ENCODE measurements at regions not wholly inside any gene's neighbourhood (a gene's known extent, or its start where the extent isn't known, plus 50 kb on each side); places are given as distances from the start of the nearest gene placed in this dataset.
A peak's percentile ranks its signal among the peaks of the same experiment; 100 is the strongest.

- H3K79me2 ChIP-seq (ENCODE audit: insufficient read depth) = no peaks in the 10 kb centered on the region
- ChIA-PET POLR2A (no interaction called here), CTCF (no interaction called here)
- no peaks in the 10 kb centered on the region for H3F3A ChIP-seq (replicated peaks; ENCODE audit: insufficient read depth)
- DNase-seq = no peak
- no peaks in the 10 kb centered on the region for H3K27me3 ChIP-seq (ENCODE audit: insufficient read depth)
- H3K4me1 ChIP-seq (ENCODE audit: control insufficient read depth in 1 of 2, insufficient read depth in 2 of 2, low read depth in 1 of 2, low read length in 1 of 2) = peaks cover 0 to 24% of the 10 kb centered on the region in 2 experiments; a peak in 1 of 4 replicates
- H3K9ac ChIP-seq = no peak overlapping the region
- H3K36me3 ChIP-seq (replicated peaks in 1 of 2; ENCODE audit: control insufficient read depth in 1 of 2, insufficient read depth in 2 of 2, low read length in 1 of 2) = no peaks in the 10 kb centered on the region
- TF ChIP-seq TCF12 (IDR thresholded peaks at IDR 0.05) = peak; percentile 47
- no peak for TF ChIP-seq RAD21 (IDR thresholded peaks at IDR 0.05; ENCODE audit: low read length)
- H4K20me1 ChIP-seq (ENCODE audit: insufficient read depth) = no peaks in the 10 kb centered on the region
- no peaks in the 10 kb centered on the region for H3K9me3 ChIP-seq
- no peaks in the 10 kb centered on the region for H3K9me2 ChIP-seq
- H3K4me2 ChIP-seq = no peak overlapping the region
- no peak overlapping the region for H3K4me3 ChIP-seq (ENCODE audit: low read depth in 2 of 2, low read length in 1 of 2)
- WGBS (ENCODE audit: low lambda C conversion rate) = 18% methylated on average over 1 of the region's 1 CpG
- H2AFZ ChIP-seq (ENCODE audit: low read depth) = no peak overlapping the region
- H3K27ac ChIP-seq (ENCODE audit: low read depth in 2 of 2, low read length in 1 of 2) = peak overlapping the region in 1 of 2 experiments; percentile 57; a peak in 3 of 4 replicates
Measured at GRCh38 chr10:113473011-113473410, 79.8 kb upstream of the HABP2 start.

GRCh38 chr10:113473851-113474250, 79.0 kb upstream of the HABP2 start:
- TF ChIP-seq RCOR1 (IDR thresholded peaks at IDR 0.05; ENCODE audit: low read length) (no peak), TCF12 (IDR thresholded peaks at IDR 0.05) (peak; percentile 28; the same call in 1 of the 2 replicates), NFIC (IDR thresholded peaks at IDR 0.05; ENCODE audit: borderline replicate concordance) (no peak), MEF2A (IDR thresholded peaks at IDR 0.05; ENCODE audit: borderline replicate concordance, low read depth) (peak; percentile 70; the same call in 1 of the 2 replicates), JUND (IDR thresholded peaks at IDR 0.05) (no peak), EP300 (IDR thresholded peaks at IDR 0.05; ENCODE audit: borderline replicate concordance in 1 of 2, low read depth in 1 of 2, low read length in 1 of 2) (peak in 1 of 2 experiments; percentile 14; a peak in 1 of 4 replicates)
- TF ChIP-seq, protein P1, sequence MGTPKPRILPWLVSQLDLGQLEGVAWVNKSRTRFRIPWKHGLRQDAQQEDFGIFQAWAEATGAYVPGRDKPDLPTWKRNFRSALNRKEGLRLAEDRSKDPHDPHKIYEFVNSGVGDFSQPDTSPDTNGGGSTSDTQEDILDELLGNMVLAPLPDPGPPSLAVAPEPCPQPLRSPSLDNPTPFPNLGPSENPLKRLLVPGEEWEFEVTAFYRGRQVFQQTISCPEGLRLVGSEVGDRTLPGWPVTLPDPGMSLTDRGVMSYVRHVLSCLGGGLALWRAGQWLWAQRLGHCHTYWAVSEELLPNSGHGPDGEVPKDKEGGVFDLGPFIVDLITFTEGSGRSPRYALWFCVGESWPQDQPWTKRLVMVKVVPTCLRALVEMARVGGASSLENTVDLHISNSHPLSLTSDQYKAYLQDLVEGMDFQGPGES (IDR thresholded peaks at IDR 0.05; ENCODE audit: low read depth, low read length) = no peak
- no peaks in the 10 kb centered on the region for H3K9me2 ChIP-seq
- no peaks in the 10 kb centered on the region for H3K79me2 ChIP-seq (ENCODE audit: insufficient read depth)
- WGBS (ENCODE audit: low lambda C conversion rate) = 66% methylated on average over 3 of the region's 3 CpGs
- CTCF ChIA-PET = interaction anchor here (1.3 kb wide), 1 partner anchor 19 kb away, joined by 3 read pairs; no protein-coding TSS in a partner anchor
- H3F3A ChIP-seq (replicated peaks; ENCODE audit: insufficient read depth) = no peaks in the 10 kb centered on the region
- DNase-seq = no peak
- H3K27me3 ChIP-seq (ENCODE audit: insufficient read depth) = no peaks in the 10 kb centered on the region
- peak overlapping the region; percentile 45; the same call in 1 of the 2 replicates for H3K4me2 ChIP-seq
- H3K36me3 ChIP-seq (replicated peaks in 1 of 2; ENCODE audit: control insufficient read depth in 1 of 2, insufficient read depth in 2 of 2, low read length in 1 of 2) = no peaks in the 10 kb centered on the region
- H3K9ac ChIP-seq = no peak overlapping the region
- no peaks in the 10 kb centered on the region for H4K20me1 ChIP-seq (ENCODE audit: insufficient read depth)
- no peak overlapping the region for H3K4me3 ChIP-seq (ENCODE audit: low read depth in 2 of 2, low read length in 1 of 2)
- peaks cover 0 to 24% of the 10 kb centered on the region in 2 experiments; a peak in 1 of 4 replicates for H3K4me1 ChIP-seq (ENCODE audit: control insufficient read depth in 1 of 2, insufficient read depth in 2 of 2, low read depth in 1 of 2, low read length in 1 of 2)
- H2AFZ ChIP-seq (ENCODE audit: low read depth) = no peak overlapping the region
- no peaks in the 10 kb centered on the region for H3K9me3 ChIP-seq
- H3K27ac ChIP-seq (ENCODE audit: low read depth in 2 of 2, low read length in 1 of 2) = peak overlapping the region in 1 of 2 experiments; percentile 57; a peak in 3 of 4 replicates
- POLR2A ChIA-PET = no interaction called here

- H3K79me2 ChIP-seq (ENCODE audit: insufficient read depth) = no peaks in the 10 kb centered on the region
- H3K9me3 ChIP-seq = no peaks in the 10 kb centered on the region
- CTCF ChIA-PET = interaction anchor here (1.3 kb wide), 1 partner anchor 20 kb away, joined by 3 read pairs; no protein-coding TSS in a partner anchor
- peaks cover 0 to 24% of the 10 kb centered on the region in 2 experiments; a peak in 1 of 4 replicates for H3K4me1 ChIP-seq (ENCODE audit: control insufficient read depth in 1 of 2, insufficient read depth in 2 of 2, low read depth in 1 of 2, low read length in 1 of 2)
- DNase-seq = no peak
- 67% methylated on average over 2 of the region's 2 CpGs for WGBS (ENCODE audit: low lambda C conversion rate)
- H2AFZ ChIP-seq (ENCODE audit: low read depth) = peak overlapping the region; percentile 37; the same call in 1 of the 2 replicates
- H3K27me3 ChIP-seq (ENCODE audit: insufficient read depth) = no peaks in the 10 kb centered on the region
- TF ChIP-seq, protein P2, sequence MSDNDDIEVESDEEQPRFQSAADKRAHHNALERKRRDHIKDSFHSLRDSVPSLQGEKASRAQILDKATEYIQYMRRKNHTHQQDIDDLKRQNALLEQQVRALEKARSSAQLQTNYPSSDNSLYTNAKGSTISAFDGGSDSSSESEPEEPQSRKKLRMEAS (IDR thresholded peaks at IDR 0.05; ENCODE audit: low read depth) = no peak
- peak; percentile 6; the same call in 1 of the 2 replicates for TF ChIP-seq TCF12 (IDR thresholded peaks at IDR 0.05)
- no peaks in the 10 kb centered on the region for H3K9me2 ChIP-seq
- H3K4me2 ChIP-seq = peak overlapping the region; percentile 45; the same call in 1 of the 2 replicates
- POLR2A ChIA-PET = no interaction called here
- peak overlapping the region; percentile 5 to 57; a peak in 3 of 4 replicates for H3K27ac ChIP-seq (ENCODE audit: low read depth in 2 of 2, low read length in 1 of 2)
- no peaks in the 10 kb centered on the region for H4K20me1 ChIP-seq (ENCODE audit: insufficient read depth)
- no peak overlapping the region for H3K9ac ChIP-seq
- H3K4me3 ChIP-seq (ENCODE audit: low read depth in 2 of 2, low read length in 1 of 2) = no peak overlapping the region
- H3F3A ChIP-seq (replicated peaks; ENCODE audit: insufficient read depth) = no peaks in the 10 kb centered on the region
- no peaks in the 10 kb centered on the region for H3K36me3 ChIP-seq (replicated peaks in 1 of 2; ENCODE audit: control insufficient read depth in 1 of 2, insufficient read depth in 2 of 2, low read length in 1 of 2)
Measured at GRCh38 chr10:113474752-113475151, 78.1 kb upstream of the HABP2 start.
